DND-41 (cell line): ENCODE measurements at regions not wholly inside any gene's neighbourhood (a gene's known extent, or its start where the extent isn't known, plus 50 kb on each side); places are given as distances from the start of the nearest gene placed in this dataset.

Experiments used
- ATAC-seq: fragments of 200-7000 bp; cut with Tn5 transposase; 3 replicates; pipeline ENCODE4 v1.9.1; 2021; ENCODE audit warnings: low read depth; ENCODE audit not compliant: insufficient read depth
- DNase-seq: peaks from one replicate; pipeline ENCODE4 v3.0.0-alpha.2; 2020
- H2AFZ ChIP-seq: 2 replicates; pipeline ENCODE4 v1.6.0; 2012; ENCODE audit warnings: low read depth, low read length
- H3K27ac ChIP-seq: 2 replicates; pipeline ENCODE4 v1.5.1; 2012; ENCODE audit warnings: low read length, inconsistent platforms
- H3K27me3 ChIP-seq: fragments of 200-600 bp; sonication (generic); 2 replicates; pipeline ENCODE4 v1.6.0; 2012; ENCODE audit warnings: low read length, mild to moderate bottlenecking, inconsistent platforms; ENCODE audit not compliant: insufficient read depth, poor library complexity
- H3K36me3 ChIP-seq: 2 replicates; pipeline ENCODE4 v1.5.1; 2012; ENCODE audit warnings: low read length, inconsistent platforms; ENCODE audit not compliant: insufficient read depth
- H3K4me1 ChIP-seq: 2 replicates; pipeline ENCODE4 v1.5.1; 2012; ENCODE audit warnings: mild to moderate bottlenecking, low read length; ENCODE audit not compliant: insufficient read depth
- H3K4me2 ChIP-seq: 2 replicates; pipeline ENCODE4 v1.6.0; 2012; ENCODE audit warnings: mild to moderate bottlenecking, moderate library complexity, low read length, inconsistent platforms; ENCODE audit not compliant: insufficient read depth
- H3K4me3 ChIP-seq, 2 experiments: fragments of 200-600 bp in 1 of 2; shearing (Covaris generic) in 1 of 2; 2 replicates each; pipeline ENCODE4 v1.5.1; 2012 to 2016; ENCODE audit warnings: inconsistent platforms in 2 of 2, low read length in 2 of 2, mild to moderate bottlenecking in 2 of 2, low read depth in 1 of 2, moderate library complexity in 1 of 2
- H3K79me2 ChIP-seq: 2 replicates; pipeline ENCODE4 v1.6.0; 2012; ENCODE audit warnings: low read length, inconsistent platforms; ENCODE audit not compliant: insufficient read depth
- H3K9ac ChIP-seq: 2 replicates; pipeline ENCODE4 v1.6.0; 2012; ENCODE audit warnings: low read depth, mild to moderate bottlenecking, inconsistent platforms, low read length, moderate library complexity
- H3K9me3 ChIP-seq: 2 replicates; pipeline ENCODE4 v1.5.1; 2012; ENCODE audit warnings: low read length, moderate library complexity, mild to moderate bottlenecking, inconsistent platforms; ENCODE audit not compliant: insufficient read depth, severe bottlenecking
- H4K20me1 ChIP-seq: 2 replicates; pipeline ENCODE4 v1.6.0; 2012; ENCODE audit warnings: low read length; ENCODE audit not compliant: insufficient read depth
- CTCF ChIP-seq: IDR thresholded peaks from 2 replicates; pipeline ENCODE4 v1.5.1; 2012; ENCODE audit warnings: borderline replicate concordance, low read length, moderate library complexity, mild to moderate bottlenecking; ENCODE audit not compliant: poor library complexity, severe bottlenecking; ENCODE audit errors: extremely low read depth
- EZH2 ChIP-seq: IDR thresholded peaks from 3 replicates; pipeline ENCODE4 v1.6.1; 2012; ENCODE audit warnings: borderline replicate concordance, low read depth, mild to moderate bottlenecking, moderate library complexity, low read length, inconsistent platforms; ENCODE audit not compliant: severe bottlenecking

DNA sequence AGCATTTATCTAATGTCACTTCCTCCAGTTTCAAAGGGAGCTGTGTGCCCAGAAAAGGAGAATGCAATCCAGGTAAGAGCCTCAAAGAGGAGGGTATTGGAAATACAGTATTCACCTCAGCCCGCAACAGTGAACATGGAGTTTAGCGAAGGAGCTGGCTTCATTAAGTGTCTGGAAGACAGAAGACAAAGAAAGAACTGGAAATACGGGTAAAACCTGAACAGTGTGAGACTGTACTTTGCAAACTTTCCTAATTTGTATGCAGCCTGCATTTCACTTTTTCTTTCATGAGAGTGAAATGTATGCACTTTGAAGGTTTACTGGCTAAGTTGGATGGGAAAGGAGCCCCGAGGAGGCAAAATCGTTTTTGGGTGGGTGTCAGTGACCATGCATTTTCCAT, 478.4 kb downstream of the HS3ST3B1 start:
- Histone ChIP-seq H3K27me3 (no peaks in the 10 kb centered on the region), H3K4me1 (no peaks in the 10 kb centered on the region), H3K4me2 (no peak overlapping the region), H3K27ac (no peak overlapping the region), H4K20me1 (no peaks in the 10 kb centered on the region), H3K4me3 (no peak overlapping the region), H3K79me2 (no peaks in the 10 kb centered on the region), H3K36me3 (no peaks in the 10 kb centered on the region), H2AFZ (no peak overlapping the region), H3K9ac (no peak overlapping the region), H3K9me3 (peaks cover 6% of the 10 kb centered on the region)
- ATAC-seq (no peak), DNase-seq (no peak)
- no peak for TF ChIP-seq EZH2
- TF ChIP-seq CTCF = no peak

- no peak for TF ChIP-seq CTCF
- no peak for TF ChIP-seq EZH2
- ATAC-seq (no peak), DNase-seq (no peak)
- Histone ChIP-seq H3K27me3 (no peaks in the 10 kb centered on the region), H3K79me2 (no peaks in the 10 kb centered on the region), H3K4me2 (no peak overlapping the region), H3K36me3 (no peaks in the 10 kb centered on the region), H2AFZ (no peak overlapping the region), H3K9ac (no peak overlapping the region), H4K20me1 (no peaks in the 10 kb centered on the region), H3K4me1 (no peaks in the 10 kb centered on the region), H3K4me3 (no peak overlapping the region), H3K9me3 (no peaks in the 10 kb centered on the region), H3K27ac (no peak overlapping the region)
Observed at GRCh38 chr17:14777291-14777690, 476.4 kb downstream of the HS3ST3B1 start.

GRCh38 chr17:14776791-14777190, 475.9 kb downstream of the HS3ST3B1 start:
- no peak for DNase-seq
- Histone ChIP-seq H2AFZ (no peak overlapping the region), H3K4me1 (no peaks in the 10 kb centered on the region), H3K27ac (no peak overlapping the region), H3K79me2 (no peaks in the 10 kb centered on the region), H4K20me1 (no peaks in the 10 kb centered on the region), H3K9ac (no peak overlapping the region), H3K4me3 (no peak overlapping the region), H3K9me3 (no peaks in the 10 kb centered on the region), H3K4me2 (no peak overlapping the region), H3K27me3 (no peaks in the 10 kb centered on the region), H3K36me3 (no peaks in the 10 kb centered on the region)
- TF ChIP-seq CTCF (no peak), EZH2 (no peak)
- no peak for ATAC-seq
